SK-N-SH (cell line): ENCODE measurements at regions not wholly inside any gene's neighbourhood (a gene's known extent, or its start where the extent isn't known, plus 50 kb on each side); places are given as distances from the start of the nearest gene placed in this dataset.

Source experiments
- CTCF ChIA-PET: fragments of 300-600, 350-600 bp; formaldehyde crosslinking; extraction: SDS; loops from one replicate; lab custom pipeline; 2021; lab: Yijun Ruan, JAX
- POLR2A ChIA-PET: fragments of 350-600 bp; sonication (Branson Sonifier 250); formaldehyde crosslinking; extraction: SDS; loops from one replicate; lab custom pipeline; 2020; ENCODE audit warnings: antibody characterized with exemption, inconsistent platforms; lab: Yijun Ruan, JAX
- DNase-seq: peaks from one replicate; pipeline ENCODE4 v3.0.0; 2012
- H2AFZ ChIP-seq: fragments of 200-600 bp; sonication (generic); 2 replicates; pipeline ENCODE4 v1.8.1; 2016; ENCODE audit warnings: antibody characterized with exemption, mild to moderate bottlenecking, low read depth
- H3F3A ChIP-seq: fragments of 200-600 bp; sonication (generic); replicated peaks from 2 replicates; pipeline ENCODE3; 2016; ENCODE audit warnings: antibody characterized with exemption, mild to moderate bottlenecking; ENCODE audit not compliant: insufficient read depth
- H3K27ac ChIP-seq, 2 experiments: fragments of 200-500 bp in 1 of 2; fragments of 200-600 bp in 1 of 2; sonication (Bioruptor generic) in 1 of 2; sonication (generic), shearing (Covaris generic) in 1 of 2; 2 replicates each; pipeline versions ENCODE4 v1.5.1 to v1.6.1; 2014 to 2016; ENCODE audit warnings: low read depth in 2 of 2, inconsistent platforms in 1 of 2, low read length in 1 of 2, mild to moderate bottlenecking in 1 of 2, mixed read lengths in 1 of 2
- H3K27me3 ChIP-seq: fragments of 200-600 bp; sonication (generic), shearing (Covaris generic); 2 replicates; pipeline ENCODE4 v1.6.1; 2016; ENCODE audit warnings: mixed run types; ENCODE audit not compliant: insufficient read depth
- H3K36me3 ChIP-seq, 2 experiments: fragments of 200-500 bp in 1 of 2; fragments of 200-600 bp in 1 of 2; sonication (Bioruptor generic) in 1 of 2; sonication (generic) in 1 of 2; replicated peaks in 1 of 2; 2 replicates each; pipeline versions ENCODE3 to v1.5.1; 2014 to 2016; ENCODE audit warnings: low read length in 1 of 2, mild to moderate bottlenecking in 1 of 2; ENCODE audit not compliant: insufficient read depth in 2 of 2, control insufficient read depth in 1 of 2
- H3K4me1 ChIP-seq, 2 experiments: fragments of 200-500 bp in 1 of 2; fragments of 200-600 bp in 1 of 2; sonication (Bioruptor generic) in 1 of 2; sonication (generic), shearing (Covaris generic) in 1 of 2; 2 replicates each; pipeline versions ENCODE4 v1.5.1 to v1.6.1; 2014 to 2016; ENCODE audit warnings: low read depth in 1 of 2, low read length in 1 of 2, mixed run types in 1 of 2; ENCODE audit not compliant: insufficient read depth in 2 of 2, control insufficient read depth in 1 of 2
- H3K4me2 ChIP-seq: fragments of 200-600 bp; sonication (generic), shearing (Covaris generic); 2 replicates; pipeline ENCODE4 v1.6.1; 2017; ENCODE audit warnings: mixed run types
- H3K4me3 ChIP-seq, 2 experiments: fragments of 200-500 bp in 1 of 2; fragments of 200-600 bp in 1 of 2; sonication (Bioruptor generic) in 1 of 2; sonication (generic), shearing (Covaris generic) in 1 of 2; 2 replicates each; pipeline versions ENCODE4 v1.5.1 to v1.8.1; 2014 to 2016; ENCODE audit warnings: low read depth in 2 of 2, inconsistent platforms in 1 of 2, low read length in 1 of 2, mild to moderate bottlenecking in 1 of 2, mixed read lengths in 1 of 2, moderate library complexity in 1 of 2
- H3K79me2 ChIP-seq: fragments of 200-600 bp; sonication (generic); 2 replicates; pipeline ENCODE4 v1.8.1; 2017; ENCODE audit warnings: mild to moderate bottlenecking; ENCODE audit not compliant: insufficient read depth
- H3K9ac ChIP-seq: fragments of 200-600 bp; sonication (generic); 2 replicates; pipeline ENCODE4 v1.6.1; 2017; ENCODE audit warnings: mixed run types
- H3K9me2 ChIP-seq: fragments of 200-600 bp; sonication (generic); 2 replicates; pipeline ENCODE4 v1.6.1; 2017; ENCODE audit warnings: mixed run types
- H3K9me3 ChIP-seq: fragments of 200-600 bp; sonication (generic); 2 replicates; pipeline ENCODE4 v1.6.1; 2017; ENCODE audit warnings: mixed run types, mild to moderate bottlenecking, moderate library complexity
- H4K20me1 ChIP-seq: fragments of 200-600 bp; sonication (generic); 2 replicates; pipeline ENCODE4 v1.6.1; 2017; ENCODE audit warnings: mild to moderate bottlenecking, mixed run types; ENCODE audit not compliant: insufficient read depth
- CHD2 ChIP-seq: fragments of 150-350 bp; IDR thresholded peaks from 2 replicates; pipeline ENCODE4 v1.6.1; 2018; ENCODE audit warnings: low read length; ENCODE audit not compliant: partially characterized antibody
- ELF1 ChIP-seq: IDR thresholded peaks from 2 replicates; pipeline ENCODE4 v1.4.0; 2012
- EP300 ChIP-seq, 2 experiments: IDR thresholded peaks; 2 replicates each; pipeline versions ENCODE4 v1.4.0 to v1.6.1; 2012; ENCODE audit warnings: borderline replicate concordance in 1 of 2, low read depth in 1 of 2, low read length in 1 of 2
- EZH2phosphoT487 ChIP-seq: fragments of 200-600 bp; sonication (generic); IDR thresholded peaks from 2 replicates; pipeline ENCODE4 v1.6.1; 2017; ENCODE audit warnings: low read depth, mixed run types, mild to moderate bottlenecking, antibody characterized with exemption, moderate library complexity, borderline replicate concordance
- FOSL2 ChIP-seq: IDR thresholded peaks from 2 replicates; pipeline ENCODE4 v1.4.0; 2012; ENCODE audit warnings: low read depth, mild to moderate bottlenecking, moderate library complexity, borderline replicate concordance
- FOXJ3 ChIP-seq: sonication (generic); formaldehyde crosslinking; IDR thresholded peaks from 2 replicates; pipeline ENCODE4 v1.5.1; 2020; ENCODE audit warnings: mild to moderate bottlenecking, missing genetic modification reagents
- FOXM1 ChIP-seq: IDR thresholded peaks from 2 replicates; pipeline ENCODE4 v1.4.0; 2012; ENCODE audit warnings: low read depth, mild to moderate bottlenecking
- GABPA ChIP-seq: IDR thresholded peaks from 2 replicates; pipeline ENCODE4 v1.4.0; 2012; ENCODE audit warnings: low read depth, mild to moderate bottlenecking
- GATA2 ChIP-seq: sonication (generic); formaldehyde crosslinking; IDR thresholded peaks from 2 replicates; pipeline ENCODE4 v1.5.0; 2020; ENCODE audit warnings: mild to moderate bottlenecking, missing genetic modification reagents
- IRF3 ChIP-seq: fragments of 150-350 bp; IDR thresholded peaks from 2 replicates; pipeline ENCODE4 v1.6.1; 2016; ENCODE audit warnings: mild to moderate bottlenecking, low read depth, low read length
- JUND ChIP-seq: IDR thresholded peaks from 2 replicates; pipeline ENCODE4 v1.4.0; 2012
- NFIC ChIP-seq: IDR thresholded peaks from 2 replicates; pipeline ENCODE4 v1.4.0; 2012; ENCODE audit warnings: borderline replicate concordance
- NRF1 ChIP-seq: IDR thresholded peaks from 2 replicates; pipeline ENCODE4 v1.6.1; 2012; ENCODE audit warnings: low read depth, mild to moderate bottlenecking, low read length
- POLR2AphosphoS5 ChIP-seq: IDR thresholded peaks from 2 replicates; pipeline ENCODE4 v1.6.1; 2012; ENCODE audit warnings: low read depth, low read length
- RAD21 ChIP-seq: IDR thresholded peaks from 2 replicates; pipeline ENCODE4 v1.6.1; 2012; ENCODE audit warnings: mild to moderate bottlenecking, low read length
- RXRA ChIP-seq: IDR thresholded peaks from 2 replicates; pipeline ENCODE4 v1.4.0; 2012; ENCODE audit warnings: low read depth, mild to moderate bottlenecking, borderline replicate concordance
- SIN3A ChIP-seq: IDR thresholded peaks from 2 replicates; pipeline ENCODE4 v1.6.1; 2012; ENCODE audit warnings: low read depth, mild to moderate bottlenecking, low read length, moderate library complexity, borderline replicate concordance
- SMC3 ChIP-seq: IDR thresholded peaks from 2 replicates; pipeline ENCODE4 v1.6.1; 2012; ENCODE audit warnings: low read depth, low read length, improper control_type of control experiment
- TAF1 ChIP-seq: IDR thresholded peaks from 2 replicates; pipeline ENCODE4 v1.6.1; 2012; ENCODE audit warnings: low read depth, mild to moderate bottlenecking, low read length, moderate library complexity, borderline replicate concordance
- TCF12 ChIP-seq: IDR thresholded peaks from 2 replicates; pipeline ENCODE4 v1.4.0; 2012
- YY1 ChIP-seq: IDR thresholded peaks from 2 replicates; pipeline ENCODE4 v1.4.0; 2012; ENCODE audit warnings: low read depth, mild to moderate bottlenecking
- WGBS: methylation state at CpG from one replicate; pipeline ENCODE4 v1.1.6; 2017; ENCODE audit warnings: low lambda C conversion rate; 5-methylcytosine and 5-hydroxymethylcytosine counted together
- TF ChIP-seq, protein P1 (sequence below): IDR thresholded peaks from 2 replicates; pipeline ENCODE4 v1.6.1; 2012; ENCODE audit warnings: mild to moderate bottlenecking, low read depth, low read length, moderate library complexity
- TF ChIP-seq, protein P2 (sequence below): fragments of 150-350 bp; IDR thresholded peaks from 2 replicates; pipeline ENCODE4 v1.6.1; 2017; ENCODE audit warnings: antibody characterized with exemption, low read length, low read depth, borderline replicate concordance
- TF ChIP-seq, protein P3 (sequence below): IDR thresholded peaks from 2 replicates; pipeline ENCODE4 v1.4.0; 2012; ENCODE audit warnings: low read depth, borderline replicate concordance
- TF ChIP-seq, protein P4 (sequence below): fragments of 200-600 bp; sonication (generic); IDR thresholded peaks from 2 replicates; pipeline ENCODE4 v1.6.1; 2017; ENCODE audit warnings: antibody characterized with exemption, mild to moderate bottlenecking, moderate library complexity

- DNase-seq: no peak
- peak overlapping the region; percentile 47 to 75; a peak in 3 of 4 replicates for H3K27ac ChIP-seq
- H3K4me3 ChIP-seq: no peak overlapping the region
- CTCF ChIA-PET: interaction anchor here (0.8 to 1.8 kb wide), 3 partner anchors 14 to 301 kb away, joined by 3 to 5 read pairs (median 3); no protein-coding TSS in a partner anchor
- POLR2A ChIA-PET: no interaction called here
- no peak overlapping the region for H2AFZ ChIP-seq
- H3K27me3 ChIP-seq: no peaks in the 10 kb centered on the region
- peaks cover 12 to 27% of the 10 kb centered on the region in 2 experiments for H3K4me1 ChIP-seq
- no peaks in the 10 kb centered on the region for H3K36me3 ChIP-seq
- WGBS: 56% methylated on average over 4 of the region's 4 CpGs
- H3F3A ChIP-seq: peaks cover 27% of the 10 kb centered on the region
- peak overlapping the region; percentile 40 for H3K4me2 ChIP-seq
- TF ChIP-seq, protein P1, sequence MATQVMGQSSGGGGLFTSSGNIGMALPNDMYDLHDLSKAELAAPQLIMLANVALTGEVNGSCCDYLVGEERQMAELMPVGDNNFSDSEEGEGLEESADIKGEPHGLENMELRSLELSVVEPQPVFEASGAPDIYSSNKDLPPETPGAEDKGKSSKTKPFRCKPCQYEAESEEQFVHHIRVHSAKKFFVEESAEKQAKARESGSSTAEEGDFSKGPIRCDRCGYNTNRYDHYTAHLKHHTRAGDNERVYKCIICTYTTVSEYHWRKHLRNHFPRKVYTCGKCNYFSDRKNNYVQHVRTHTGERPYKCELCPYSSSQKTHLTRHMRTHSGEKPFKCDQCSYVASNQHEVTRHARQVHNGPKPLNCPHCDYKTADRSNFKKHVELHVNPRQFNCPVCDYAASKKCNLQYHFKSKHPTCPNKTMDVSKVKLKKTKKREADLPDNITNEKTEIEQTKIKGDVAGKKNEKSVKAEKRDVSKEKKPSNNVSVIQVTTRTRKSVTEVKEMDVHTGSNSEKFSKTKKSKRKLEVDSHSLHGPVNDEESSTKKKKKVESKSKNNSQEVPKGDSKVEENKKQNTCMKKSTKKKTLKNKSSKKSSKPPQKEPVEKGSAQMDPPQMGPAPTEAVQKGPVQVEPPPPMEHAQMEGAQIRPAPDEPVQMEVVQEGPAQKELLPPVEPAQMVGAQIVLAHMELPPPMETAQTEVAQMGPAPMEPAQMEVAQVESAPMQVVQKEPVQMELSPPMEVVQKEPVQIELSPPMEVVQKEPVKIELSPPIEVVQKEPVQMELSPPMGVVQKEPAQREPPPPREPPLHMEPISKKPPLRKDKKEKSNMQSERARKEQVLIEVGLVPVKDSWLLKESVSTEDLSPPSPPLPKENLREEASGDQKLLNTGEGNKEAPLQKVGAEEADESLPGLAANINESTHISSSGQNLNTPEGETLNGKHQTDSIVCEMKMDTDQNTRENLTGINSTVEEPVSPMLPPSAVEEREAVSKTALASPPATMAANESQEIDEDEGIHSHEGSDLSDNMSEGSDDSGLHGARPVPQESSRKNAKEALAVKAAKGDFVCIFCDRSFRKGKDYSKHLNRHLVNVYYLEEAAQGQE: no peak
- 0 out of 2 replicates have a peak, but pooled peaks have one; percentile 4 for TF ChIP-seq TCF12
- no peak for TF ChIP-seq YY1
- no peak for TF ChIP-seq EZH2phosphoT487
- TF ChIP-seq GATA2 (CRISPR knock-in tag): no peak
- TF ChIP-seq SIN3A: no peak
- TF ChIP-seq, protein P2, sequence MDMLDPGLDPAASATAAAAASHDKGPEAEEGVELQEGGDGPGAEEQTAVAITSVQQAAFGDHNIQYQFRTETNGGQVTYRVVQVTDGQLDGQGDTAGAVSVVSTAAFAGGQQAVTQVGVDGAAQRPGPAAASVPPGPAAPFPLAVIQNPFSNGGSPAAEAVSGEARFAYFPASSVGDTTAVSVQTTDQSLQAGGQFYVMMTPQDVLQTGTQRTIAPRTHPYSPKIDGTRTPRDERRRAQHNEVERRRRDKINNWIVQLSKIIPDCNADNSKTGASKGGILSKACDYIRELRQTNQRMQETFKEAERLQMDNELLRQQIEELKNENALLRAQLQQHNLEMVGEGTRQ: no peak
- no peak for TF ChIP-seq ELF1
- no peak for TF ChIP-seq SMC3
- TF ChIP-seq IRF3: no peak
- no peak for TF ChIP-seq FOXM1
- TF ChIP-seq NFIC: 0 out of 2 replicates have a peak, but pooled peaks have one; percentile 7
- TF ChIP-seq FOSL2: peak; percentile 38; the same call in 1 of the 2 replicates
- no peak for TF ChIP-seq EP300 (IDR thresholded peaks at IDR 0.05; ENCODE audit: borderline replicate concordance in 1 of 2, low read depth in 1 of 2, low read length in 1 of 2)
- TF ChIP-seq RXRA: no peak
- TF ChIP-seq, protein P3, sequence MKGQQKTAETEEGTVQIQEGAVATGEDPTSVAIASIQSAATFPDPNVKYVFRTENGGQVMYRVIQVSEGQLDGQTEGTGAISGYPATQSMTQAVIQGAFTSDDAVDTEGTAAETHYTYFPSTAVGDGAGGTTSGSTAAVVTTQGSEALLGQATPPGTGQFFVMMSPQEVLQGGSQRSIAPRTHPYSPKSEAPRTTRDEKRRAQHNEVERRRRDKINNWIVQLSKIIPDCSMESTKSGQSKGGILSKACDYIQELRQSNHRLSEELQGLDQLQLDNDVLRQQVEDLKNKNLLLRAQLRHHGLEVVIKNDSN: no peak
- no peak for TF ChIP-seq RAD21
- TF ChIP-seq CHD2: no peak
- TF ChIP-seq TAF1: no peak
- TF ChIP-seq, protein P4, sequence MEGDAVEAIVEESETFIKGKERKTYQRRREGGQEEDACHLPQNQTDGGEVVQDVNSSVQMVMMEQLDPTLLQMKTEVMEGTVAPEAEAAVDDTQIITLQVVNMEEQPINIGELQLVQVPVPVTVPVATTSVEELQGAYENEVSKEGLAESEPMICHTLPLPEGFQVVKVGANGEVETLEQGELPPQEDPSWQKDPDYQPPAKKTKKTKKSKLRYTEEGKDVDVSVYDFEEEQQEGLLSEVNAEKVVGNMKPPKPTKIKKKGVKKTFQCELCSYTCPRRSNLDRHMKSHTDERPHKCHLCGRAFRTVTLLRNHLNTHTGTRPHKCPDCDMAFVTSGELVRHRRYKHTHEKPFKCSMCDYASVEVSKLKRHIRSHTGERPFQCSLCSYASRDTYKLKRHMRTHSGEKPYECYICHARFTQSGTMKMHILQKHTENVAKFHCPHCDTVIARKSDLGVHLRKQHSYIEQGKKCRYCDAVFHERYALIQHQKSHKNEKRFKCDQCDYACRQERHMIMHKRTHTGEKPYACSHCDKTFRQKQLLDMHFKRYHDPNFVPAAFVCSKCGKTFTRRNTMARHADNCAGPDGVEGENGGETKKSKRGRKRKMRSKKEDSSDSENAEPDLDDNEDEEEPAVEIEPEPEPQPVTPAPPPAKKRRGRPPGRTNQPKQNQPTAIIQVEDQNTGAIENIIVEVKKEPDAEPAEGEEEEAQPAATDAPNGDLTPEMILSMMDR: no peak
- no peak for TF ChIP-seq NRF1
- 0 out of 2 replicates have a peak, but pooled peaks have one; percentile 31 for TF ChIP-seq JUND
- TF ChIP-seq POLR2AphosphoS5: no peak
- TF ChIP-seq GABPA: no peak
- no peak for TF ChIP-seq FOXJ3 (CRISPR knock-in tag)
- H3K9me2 ChIP-seq: no peaks in the 10 kb centered on the region
- no peaks in the 10 kb centered on the region for H3K9me3 ChIP-seq
- no peak overlapping the region for H3K9ac ChIP-seq
- no peaks in the 10 kb centered on the region for H4K20me1 ChIP-seq
- no peaks in the 10 kb centered on the region for H3K79me2 ChIP-seq
Measured at GRCh38 chr5:164203581-164204225, 698.3 kb downstream of the MAT2B start.
